ENCODE measurements at regions not wholly inside any gene's neighbourhood (a gene's known extent, or its start where the extent isn't known, plus 50 kb on each side); places are given as distances from the start of the nearest gene placed in this dataset.

- no peaks in the 10 kb centered on the region for H3K27me3 Mint-ChIP-seq (ENCODE audit: low read depth in 3 of 3)
- H3K27ac Mint-ChIP-seq: no peak overlapping the region
- no peak overlapping the region for H3K4me3 Mint-ChIP-seq
- H3K36me3 Mint-ChIP-seq: no peaks in the 10 kb centered on the region
- DNase-seq: no peak
- H3K9me3 Mint-ChIP-seq: no peaks in the 10 kb centered on the region
- no peaks in the 10 kb centered on the region for H3K4me1 Mint-ChIP-seq
These were observed 73.8 kb upstream of the SESN3 start for GRCh38 chr11:95304777-95305176.

DNA sequence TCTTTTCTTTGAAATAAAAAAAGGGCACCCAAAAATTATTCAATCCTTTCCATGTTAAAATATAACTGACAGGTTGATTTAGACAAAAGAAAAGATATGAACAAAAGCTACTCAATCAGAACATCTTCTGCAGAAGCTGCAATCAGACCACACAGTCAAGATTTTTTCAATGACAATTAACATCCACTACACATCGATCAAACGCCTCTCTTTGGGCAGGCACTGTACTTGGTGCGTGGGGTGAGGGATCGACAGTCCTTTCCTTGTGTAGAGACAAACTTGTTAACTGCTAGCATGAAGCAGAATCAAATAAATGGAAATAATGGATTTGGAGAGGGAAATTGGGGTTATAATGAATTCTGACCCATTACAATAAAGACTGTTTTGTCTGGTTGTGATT is 71.2 kb upstream of the SESN3 start:
- no peak for DNase-seq
- H3K27me3 Mint-ChIP-seq (ENCODE audit: low read depth in 3 of 3): peaks cover 0 to 5% (median 0%) of the 10 kb centered on the region in 3 donors
- no peak overlapping the region for H3K27ac Mint-ChIP-seq

DNA sequence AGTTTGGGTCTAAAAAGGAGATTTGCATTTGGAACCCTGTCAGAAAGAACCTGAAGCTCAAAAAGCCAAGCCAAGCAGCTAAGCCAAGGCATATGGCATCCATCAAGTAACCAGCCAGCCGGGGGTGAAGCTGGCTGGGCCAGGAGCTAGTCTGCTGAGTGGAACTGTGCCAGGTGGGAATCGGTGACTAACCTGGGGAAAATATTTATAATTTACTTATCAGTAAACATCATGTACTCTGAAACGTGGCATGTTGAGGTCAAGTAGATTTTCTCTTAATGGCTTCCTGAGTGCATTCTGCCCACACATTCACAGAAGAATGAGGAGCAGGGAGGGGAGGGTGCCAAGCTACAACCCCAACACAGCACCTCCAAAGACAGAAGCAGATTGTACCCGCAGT is 70.5 kb upstream of the SESN3 start:
- Mint-ChIP-seq H3K4me1 (peaks cover 5 to 6% of the 10 kb centered on the region in 2 donors), H3K27me3 (ENCODE audit: low read depth in 3 of 3) (peaks cover 0 to 8% (median 0%) of the 10 kb centered on the region in 3 donors), H3K4me3 (no peak overlapping the region), H3K9me3 (no peaks in the 10 kb centered on the region), H3K27ac (no peak overlapping the region), H3K36me3 (no peaks in the 10 kb centered on the region)
- DNase-seq: no peak

More for the DNA sequence above, 71.2 kb upstream of the SESN3 start:
- Mint-ChIP-seq H3K36me3 (no peaks in the 10 kb centered on the region), H3K4me1 (no peaks in the 10 kb centered on the region), H3K9me3 (no peaks in the 10 kb centered on the region), H3K4me3 (no peak overlapping the region)

- Mint-ChIP-seq H3K4me3 (no peak overlapping the region), H3K27ac (no peak overlapping the region), H3K27me3 (ENCODE audit: low read depth in 3 of 3) (peaks cover 0 to 8% (median 0%) of the 10 kb centered on the region in 3 donors), H3K36me3 (no peaks in the 10 kb centered on the region), H3K9me3 (no peaks in the 10 kb centered on the region), H3K4me1 (peaks cover 5 to 6% of the 10 kb centered on the region in 2 donors)
- no peak for DNase-seq
These were observed 68.2 kb upstream of the SESN3 start for GRCh38 chr11:95299078-95299679.

DNA sequence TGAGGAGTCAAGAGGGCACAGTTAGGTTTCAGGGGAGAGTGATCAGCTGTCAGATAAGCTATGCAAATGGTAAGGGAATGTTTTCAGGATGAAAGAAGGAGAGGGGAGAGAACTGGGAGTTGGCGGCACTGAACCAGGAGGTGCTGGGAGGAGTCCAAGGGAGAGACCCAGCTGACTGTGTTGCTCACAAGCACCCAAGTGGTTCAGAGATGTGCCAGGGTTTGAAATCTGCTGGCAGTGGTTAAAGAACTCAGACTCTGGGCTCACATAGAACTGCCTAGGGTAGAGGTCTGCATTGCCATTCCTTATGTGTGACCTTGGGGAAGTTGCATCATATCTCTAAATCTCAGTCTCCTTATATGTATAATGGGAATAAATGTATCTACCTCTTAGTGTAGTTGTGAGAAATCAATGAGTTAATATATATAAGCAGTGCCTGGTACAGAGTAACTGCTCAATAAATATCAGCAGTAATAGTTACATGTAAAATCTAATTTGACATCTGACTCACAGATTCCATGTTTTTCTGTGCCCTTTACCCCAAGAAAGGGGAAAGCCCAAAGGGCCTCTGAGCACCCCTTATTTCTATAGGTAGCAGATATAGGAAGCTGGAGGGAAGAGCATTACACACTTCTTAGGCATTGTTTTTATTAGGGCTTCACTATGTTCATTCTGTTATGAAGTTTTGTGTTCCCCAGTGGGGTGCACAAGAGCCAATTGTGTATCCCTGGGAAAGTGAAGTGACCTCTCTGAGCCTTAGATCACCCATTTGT is 66.9 kb upstream of the SESN3 start:
- no peak overlapping the region for H3K27ac Mint-ChIP-seq
- H3K4me1 Mint-ChIP-seq: peaks cover 5 to 6% of the 10 kb centered on the region in 2 donors
- H3K36me3 Mint-ChIP-seq: no peaks in the 10 kb centered on the region
- H3K27me3 Mint-ChIP-seq (ENCODE audit: low read depth in 3 of 3): peaks cover 0 to 8% (median 0%) of the 10 kb centered on the region in 3 donors
- no peak for DNase-seq
- H3K9me3 Mint-ChIP-seq: no peaks in the 10 kb centered on the region
- no peak overlapping the region for H3K4me3 Mint-ChIP-seq

DNA sequence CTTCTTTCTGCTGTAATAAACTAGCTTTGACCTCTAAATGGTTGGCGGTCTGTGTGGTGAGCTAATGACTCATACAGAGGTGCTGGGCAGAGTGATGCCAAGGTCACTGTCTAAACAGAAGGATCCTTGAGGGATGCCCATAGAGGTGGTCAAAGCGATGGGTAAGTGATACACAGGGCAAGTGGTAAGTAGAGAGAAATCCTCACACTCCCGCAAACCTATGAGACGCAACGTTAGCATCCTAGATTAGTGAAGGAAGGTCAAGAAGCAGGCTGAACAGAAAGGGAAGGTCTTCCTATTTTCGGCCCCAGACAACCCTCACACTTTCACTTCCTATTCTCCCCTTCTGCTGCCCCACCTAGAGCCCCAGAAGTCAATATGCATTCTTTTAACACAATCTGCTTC is 65.6 kb upstream of the SESN3 start:
- H3K27me3 Mint-ChIP-seq (ENCODE audit: low read depth in 3 of 3): peaks cover 0 to 10% (median 0%) of the 10 kb centered on the region in 3 donors
- H3K4me3 Mint-ChIP-seq: no peak overlapping the region
- no peak overlapping the region for H3K27ac Mint-ChIP-seq

DNA sequence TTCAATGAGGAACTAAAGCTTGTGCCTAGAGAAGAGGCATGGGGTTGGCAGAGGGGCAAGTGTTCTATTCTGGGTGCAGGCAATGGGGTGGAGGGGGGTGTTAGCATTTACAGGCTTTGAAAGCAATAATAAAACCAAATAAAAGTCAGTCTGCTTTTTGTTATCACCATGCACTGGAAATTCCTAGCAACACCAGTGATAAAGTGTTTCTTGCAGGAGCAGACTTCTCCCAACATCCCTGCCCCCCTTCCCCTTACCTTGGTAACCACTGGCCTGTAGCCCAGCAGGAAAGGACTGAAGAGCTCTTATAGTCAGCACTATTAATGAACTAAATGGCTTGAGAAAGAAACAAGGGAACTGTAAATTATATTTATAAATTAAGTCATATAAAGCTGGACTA is 65.2 kb upstream of the SESN3 start:
- H3K27ac Mint-ChIP-seq: no peak overlapping the region
- no peak overlapping the region for H3K4me3 Mint-ChIP-seq
- no peaks in the 10 kb centered on the region for H3K36me3 Mint-ChIP-seq
- no peak for DNase-seq
- no peaks in the 10 kb centered on the region for H3K9me3 Mint-ChIP-seq
- H3K4me1 Mint-ChIP-seq: peaks cover 5 to 6% of the 10 kb centered on the region in 2 donors
- H3K27me3 Mint-ChIP-seq (ENCODE audit: low read depth in 3 of 3): peaks cover 0 to 10% (median 0%) of the 10 kb centered on the region in 3 donors

More for the DNA sequence above, 65.6 kb upstream of the SESN3 start:
- Mint-ChIP-seq H3K36me3 (no peaks in the 10 kb centered on the region), H3K4me1 (peaks cover 5 to 6% of the 10 kb centered on the region in 2 donors), H3K9me3 (no peaks in the 10 kb centered on the region)
- no peak for DNase-seq

GRCh38 chr11:95295382-95296149 is 64.6 kb upstream of the SESN3 start:
- peaks cover 0 to 10% (median 0%) of the 10 kb centered on the region in 3 donors for H3K27me3 Mint-ChIP-seq (ENCODE audit: low read depth in 3 of 3)
- no peak overlapping the region for H3K27ac Mint-ChIP-seq
- no peak for DNase-seq
- H3K4me1 Mint-ChIP-seq: peaks cover 5 to 6% of the 10 kb centered on the region in 2 donors
- no peak overlapping the region for H3K4me3 Mint-ChIP-seq
- no peaks in the 10 kb centered on the region for H3K9me3 Mint-ChIP-seq
- H3K36me3 Mint-ChIP-seq: no peaks in the 10 kb centered on the region

GRCh38 chr11:95294701-95295100 is 63.7 kb upstream of the SESN3 start:
- Mint-ChIP-seq H3K36me3 (no peaks in the 10 kb centered on the region), H3K9me3 (no peaks in the 10 kb centered on the region), H3K27ac (no peak overlapping the region), H3K4me1 (peaks cover 5 to 6% of the 10 kb centered on the region in 2 donors), H3K4me3 (no peak overlapping the region), H3K27me3 (ENCODE audit: low read depth in 3 of 3) (peaks cover 0 to 10% (median 0%) of the 10 kb centered on the region in 3 donors)
- DNase-seq: no peak

DNA sequence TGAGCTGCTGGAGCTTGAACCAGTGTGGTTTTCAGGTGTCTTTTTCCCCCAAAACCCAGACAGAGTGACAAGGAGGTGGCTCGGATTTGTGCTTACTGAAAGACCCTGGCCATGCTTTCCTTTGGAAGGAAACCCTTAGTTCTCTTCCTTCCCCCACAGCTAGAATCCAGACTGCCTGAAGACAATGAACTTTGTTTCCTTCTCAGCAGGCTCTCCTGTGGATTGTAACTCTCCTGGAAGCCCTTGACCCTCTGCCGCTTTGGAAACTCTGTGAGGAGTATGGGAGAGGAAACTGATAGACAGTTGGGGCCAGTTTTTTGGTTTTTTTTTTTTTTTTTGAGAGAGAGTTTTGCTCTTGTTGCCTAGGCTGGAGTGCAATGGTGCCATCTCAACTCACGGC is 62.1 kb upstream of the SESN3 start:
- DNase-seq: no peak
- H3K27me3 Mint-ChIP-seq (ENCODE audit: low read depth in 3 of 3): peaks cover 0 to 6% (median 0%) of the 10 kb centered on the region in 3 donors
- no peaks in the 10 kb centered on the region for H3K36me3 Mint-ChIP-seq
- no peak overlapping the region for H3K4me3 Mint-ChIP-seq
- H3K27ac Mint-ChIP-seq: no peak overlapping the region
- H3K4me1 Mint-ChIP-seq: peaks cover 5 to 6% of the 10 kb centered on the region in 2 donors
- H3K9me3 Mint-ChIP-seq: no peaks in the 10 kb centered on the region

- no peaks in the 10 kb centered on the region for H3K36me3 Mint-ChIP-seq
- H3K27ac Mint-ChIP-seq: no peak overlapping the region
- H3K27me3 Mint-ChIP-seq (ENCODE audit: low read depth in 3 of 3): peaks cover 0 to 5% (median 4%) of the 10 kb centered on the region in 3 donors
- H3K4me3 Mint-ChIP-seq: no peak overlapping the region
- peaks cover 5% of the 10 kb centered on the region in 2 donors for H3K4me1 Mint-ChIP-seq
- H3K9me3 Mint-ChIP-seq: no peaks in the 10 kb centered on the region
- DNase-seq: no peak
These were observed 60.9 kb upstream of the SESN3 start for GRCh38 chr11:95291946-95292345.

DNA sequence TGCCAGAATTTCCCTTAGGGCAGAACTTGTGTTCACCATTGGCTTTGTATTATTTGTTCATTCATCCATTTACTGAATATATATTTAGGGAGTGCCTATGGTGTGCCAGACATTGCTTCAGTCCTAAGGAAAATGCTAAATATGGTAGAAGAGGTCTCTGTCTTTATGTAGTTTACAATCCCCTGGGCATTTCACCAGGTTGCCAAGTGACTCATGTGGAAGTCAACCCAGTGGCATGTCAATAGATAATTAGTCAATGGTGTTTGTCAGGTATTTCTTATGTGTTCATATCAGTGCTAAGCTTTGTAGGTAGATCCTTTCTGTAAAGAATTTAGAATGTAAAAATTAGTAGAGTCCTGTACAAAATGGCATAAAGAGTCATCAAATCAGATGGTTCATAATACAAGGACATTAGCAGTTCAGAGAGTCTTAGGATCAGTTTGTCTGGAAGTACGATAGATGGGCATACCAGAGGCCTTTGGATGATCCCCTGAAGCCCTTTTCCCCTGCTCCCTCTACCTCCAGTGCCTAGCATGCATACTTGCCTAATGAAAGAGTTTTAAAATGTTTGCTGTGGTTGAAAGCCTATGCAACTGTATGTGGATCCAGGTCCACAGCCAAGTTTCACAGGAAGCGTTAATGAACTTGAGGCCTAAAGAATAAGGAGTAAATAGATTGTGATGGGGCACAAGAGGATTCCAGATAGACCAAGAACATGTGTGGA is 58.5 kb upstream of the SESN3 start:
- Mint-ChIP-seq H3K4me1 (no peaks in the 10 kb centered on the region), H3K27me3 (ENCODE audit: low read depth in 3 of 3) (peaks cover 1 to 4% (median 2%) of the 10 kb centered on the region in 3 donors), H3K4me3 (no peak overlapping the region)

More for the DNA sequence above, 58.5 kb upstream of the SESN3 start:
- Mint-ChIP-seq H3K9me3 (no peaks in the 10 kb centered on the region), H3K36me3 (no peaks in the 10 kb centered on the region), H3K27ac (no peak overlapping the region)
- no peak for DNase-seq
